Activated T-helper 1 cell treated with anti-CD3 and anti-CD28 coated beads, Interleukin-2, amount 50 U/mL, for 16 hours (primary cell): ENCODE measurements at regions not wholly inside any gene's neighbourhood (a gene's known extent, or its start where the extent isn't known, plus 50 kb on each side); places are given as distances from the start of the nearest gene placed in this dataset.
"Not testable (repeated sequence)": the region's sequence is repeated elsewhere in the genome, so short reads cannot be mapped to it uniquely, and the experiment has no call there.

Experiments
- DNase-seq, 2 donors: peaks; one replicate each; pipeline ENCODE4 v3.0.0-alpha.2; 2020; ENCODE audit warnings: low read depth in 1 of 2, low spot score in 1 of 2

DNA sequence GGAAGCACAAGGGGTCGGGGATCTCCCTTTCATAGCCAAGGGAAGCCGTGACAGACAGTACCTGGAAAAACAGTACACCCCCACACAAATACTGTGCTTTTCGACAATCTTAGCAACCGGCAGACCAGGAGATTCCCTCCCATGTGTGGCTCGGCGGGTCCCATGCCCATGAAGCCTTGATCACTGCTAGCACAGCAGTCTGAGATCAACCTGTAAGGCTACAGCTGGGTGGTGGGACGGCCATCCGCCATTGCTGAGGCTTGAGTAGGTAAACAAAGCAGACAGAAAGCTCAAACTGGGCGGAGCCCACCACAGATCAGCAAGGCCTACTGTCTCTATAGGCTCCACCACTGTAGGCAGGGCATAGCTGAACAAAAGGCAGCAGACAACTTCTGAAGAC lies 180.2 kb upstream of the SOX6 start:
- no peak for DNase-seq

DNA sequence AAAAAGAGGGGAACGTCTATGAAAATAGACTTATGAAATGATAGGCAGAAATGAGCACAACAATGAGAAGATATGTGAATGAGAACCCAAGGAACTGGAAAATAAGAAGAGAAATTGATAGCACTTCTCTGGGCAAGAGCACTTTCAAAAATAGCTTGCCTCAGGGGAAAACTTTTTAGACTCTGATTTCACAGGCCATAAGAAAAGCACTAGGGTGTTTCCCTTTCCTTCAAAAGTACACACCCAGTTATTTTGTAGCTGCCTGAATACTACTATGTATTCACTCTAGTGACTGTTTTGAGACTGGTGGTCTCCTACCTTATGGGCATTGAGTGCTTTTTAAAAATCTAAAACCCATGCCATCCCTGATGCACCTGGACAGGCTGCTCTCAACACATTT lies 172.3 kb upstream of the SOX6 start:
- no peak for DNase-seq

DNA sequence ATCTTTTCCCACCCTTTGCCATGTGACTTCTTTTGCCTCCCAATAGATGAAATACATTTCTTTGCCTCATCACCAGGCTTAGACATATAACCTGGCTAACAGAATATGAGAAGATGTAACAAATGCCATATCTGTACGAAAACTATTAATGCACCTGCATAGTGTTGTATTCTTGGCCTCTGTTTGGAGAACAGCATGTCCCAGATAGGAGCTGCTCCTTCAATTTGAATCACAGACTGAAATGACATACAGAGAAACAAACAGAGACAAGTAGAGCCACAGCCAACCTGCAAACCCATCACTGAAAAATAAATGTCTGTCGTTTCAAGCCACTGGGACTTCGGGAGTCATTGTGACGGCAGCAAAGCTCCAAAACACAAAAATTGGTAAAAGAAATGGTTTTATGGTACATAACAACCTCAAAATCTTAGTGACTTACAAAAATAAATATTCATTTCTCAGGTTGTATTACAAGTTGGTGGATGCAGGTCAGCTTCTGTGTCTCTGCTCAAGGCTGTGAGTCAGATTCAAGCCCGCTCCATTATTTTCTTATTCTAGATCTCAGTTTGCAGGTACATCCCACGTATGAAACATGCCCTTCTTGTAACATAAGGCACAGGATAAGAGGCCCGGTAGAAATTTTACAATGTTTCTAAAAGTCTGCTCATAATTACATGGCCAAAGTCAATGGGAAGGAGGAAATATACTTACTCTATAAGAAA lies 171.3 kb upstream of the SOX6 start:
- DNase-seq, result no peak

DNA sequence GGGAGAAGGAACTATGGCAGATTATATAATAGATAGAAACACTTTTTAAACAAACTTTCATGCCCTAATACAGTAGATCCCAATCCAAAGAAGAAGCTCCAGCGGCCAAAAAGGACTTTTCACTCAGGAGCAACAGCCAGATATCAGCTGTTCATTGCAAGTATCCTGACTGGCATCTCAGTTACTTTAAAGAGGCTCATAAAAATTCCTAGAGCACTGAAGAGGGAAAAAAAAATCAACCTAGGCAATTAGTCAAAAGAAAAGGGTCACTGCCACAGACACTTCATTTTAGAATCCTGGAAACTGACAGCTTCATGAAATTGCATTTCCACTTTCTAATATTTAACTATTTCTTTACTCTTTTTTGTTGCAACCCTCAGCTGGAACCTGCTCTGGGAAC lies 170.6 kb upstream of the SOX6 start:
- DNase-seq, result no peak

DNA sequence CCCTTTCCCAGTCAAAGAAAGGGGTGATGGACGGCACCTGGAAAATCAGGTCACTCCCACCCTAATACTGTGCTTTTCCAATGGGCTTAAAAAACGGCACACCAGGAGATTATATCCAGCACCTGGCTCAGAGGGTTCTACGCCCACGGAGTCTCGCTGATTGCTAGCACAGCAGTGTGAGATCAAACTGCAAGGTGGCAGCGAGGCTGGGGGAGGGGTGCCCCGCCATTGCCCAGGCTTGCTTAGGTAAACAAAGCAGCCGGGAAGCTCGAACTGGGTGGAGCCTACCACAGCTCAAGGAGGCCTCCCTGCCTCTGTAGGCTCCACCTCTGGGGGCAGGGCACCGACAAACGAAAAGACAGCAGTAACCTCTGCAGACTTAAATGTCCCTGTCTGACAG lies 164.4 kb upstream of the SOX6 start:
- DNase-seq, result not testable (repeated sequence)

DNA sequence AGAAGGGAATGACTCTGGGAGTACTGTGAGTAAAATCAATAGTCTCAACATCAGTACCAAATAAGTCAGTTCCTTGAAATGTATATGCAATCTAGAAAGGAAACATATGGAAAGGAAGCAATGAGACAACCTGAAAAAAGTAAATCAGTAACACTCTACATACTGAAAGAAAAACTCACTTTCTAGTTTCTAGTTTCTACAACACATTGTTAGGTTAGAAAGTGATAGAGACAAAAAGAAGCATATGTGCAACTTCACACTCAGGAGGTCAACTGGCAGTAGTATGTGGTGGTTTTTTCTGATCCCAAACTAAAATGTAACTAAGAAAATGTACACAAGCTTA lies 156.5 kb upstream of the SOX6 start:
- no peak for DNase-seq

DNA sequence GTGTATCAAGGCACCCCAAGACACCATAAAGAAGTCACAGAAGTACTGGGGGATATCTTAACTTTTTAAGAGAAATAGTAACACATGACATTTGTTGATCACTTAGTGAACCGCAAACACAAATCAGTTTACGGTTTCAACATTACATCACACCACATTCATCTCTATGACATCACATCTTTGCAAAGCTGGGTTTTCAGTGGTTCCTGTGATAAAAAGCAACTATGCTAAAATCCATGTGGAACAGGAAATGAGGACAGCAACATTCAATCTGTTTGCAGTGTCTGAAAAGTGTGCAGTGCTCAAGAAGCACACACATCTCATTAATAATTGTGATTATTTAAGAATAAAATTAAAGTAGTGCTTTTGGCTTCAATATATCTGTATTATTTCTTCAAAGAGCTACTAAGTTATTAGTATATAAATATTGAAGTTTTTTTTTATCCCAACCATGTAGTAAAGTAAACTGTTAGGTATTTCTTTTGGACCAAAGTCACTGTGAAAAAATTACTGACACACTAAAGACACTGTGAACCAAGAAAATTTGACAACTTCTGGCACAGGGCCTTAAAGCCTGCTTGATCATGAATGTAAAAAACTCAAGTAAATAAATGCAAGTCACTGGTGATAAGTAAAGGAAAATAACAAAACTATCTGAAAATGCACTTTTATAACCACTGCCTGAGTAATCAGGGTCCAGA lies 156.0 kb upstream of the SOX6 start:
- no peak for DNase-seq

DNA sequence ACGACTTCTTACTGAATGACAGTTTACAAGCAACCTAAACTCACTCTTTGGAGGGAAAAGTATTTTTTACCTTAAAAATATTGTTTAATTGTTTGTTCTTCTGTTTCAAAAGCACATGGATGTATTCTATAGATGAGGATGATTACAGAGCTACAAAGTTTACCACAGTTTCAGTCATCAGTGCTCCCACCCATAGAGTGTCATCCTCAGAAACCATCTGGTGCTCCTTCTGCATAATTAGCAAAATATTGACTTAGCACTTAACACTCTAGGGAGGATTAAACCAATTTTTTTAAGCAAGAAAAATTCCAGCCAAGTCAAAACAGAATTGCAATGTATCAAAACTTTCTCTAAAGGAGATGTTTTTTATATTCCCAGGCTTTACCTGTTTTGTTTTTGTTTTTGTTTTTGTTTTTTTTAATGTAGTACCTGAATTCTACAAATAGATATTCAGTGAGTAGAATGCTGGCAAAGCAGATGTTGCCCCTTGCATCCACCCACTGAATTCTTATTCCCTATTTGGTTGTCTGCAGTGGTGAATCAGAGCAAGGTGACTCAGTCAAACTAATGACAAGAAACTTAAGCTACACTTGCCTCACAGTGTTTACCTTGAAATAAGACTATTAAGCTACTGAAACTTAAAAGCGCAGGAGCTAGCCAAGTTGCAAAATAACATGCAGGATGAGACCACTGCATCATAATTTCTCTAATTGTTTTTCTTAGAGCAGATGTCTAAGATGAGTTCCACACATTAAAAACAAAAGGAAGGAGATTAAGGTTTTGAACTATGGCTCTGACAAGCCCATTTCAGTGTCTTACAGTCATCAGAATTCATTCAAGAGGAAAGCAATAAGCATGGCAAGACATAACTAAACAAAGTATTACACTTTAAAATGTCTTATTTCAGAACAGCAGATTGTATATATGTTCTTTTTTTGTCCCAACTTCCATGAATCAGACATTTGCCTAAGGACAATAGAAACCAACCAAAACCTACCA lies 155.1 kb upstream of the SOX6 start:
- DNase-seq, result no peak

DNA sequence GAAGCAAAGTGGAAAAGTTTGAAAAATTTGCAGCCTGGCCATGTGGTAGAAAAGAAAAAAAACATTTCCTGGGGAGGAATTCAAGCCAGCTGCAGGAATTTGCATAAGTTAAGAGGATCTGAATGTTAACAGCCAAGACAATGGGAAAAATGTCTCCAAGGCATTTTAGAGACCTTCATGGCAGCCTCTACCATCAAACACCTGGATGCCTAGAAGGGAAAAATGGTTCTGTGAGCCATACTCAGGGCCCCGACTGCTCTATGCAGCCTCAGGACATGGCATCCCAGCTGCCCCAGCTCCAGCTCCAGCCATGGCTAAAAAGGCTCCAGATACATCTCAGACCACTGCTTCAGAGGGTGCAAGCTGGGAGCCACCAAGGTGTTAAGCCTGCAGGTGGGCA lies 149.1 kb upstream of the SOX6 start:
- no peak for DNase-seq

DNA sequence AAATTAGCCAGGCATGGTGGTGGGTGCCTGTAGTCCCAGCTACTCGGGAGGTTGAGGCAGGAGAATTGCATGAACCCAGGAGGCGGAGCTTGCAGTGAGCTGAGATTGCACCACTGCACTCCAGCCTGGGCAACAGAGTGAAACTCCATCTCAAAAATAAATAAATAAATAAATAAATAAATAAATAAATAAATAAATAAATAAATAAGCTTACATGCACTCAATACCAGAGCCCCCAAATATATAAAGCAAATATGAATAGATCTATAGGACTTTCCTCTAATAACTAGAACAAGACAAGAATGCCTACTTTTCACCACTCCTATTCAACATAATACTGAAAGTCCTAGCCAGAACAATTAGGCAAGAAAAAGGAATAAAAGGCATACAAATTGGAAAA lies 147.5 kb upstream of the SOX6 start:
- DNase-seq, result not testable (repeated sequence)

DNA sequence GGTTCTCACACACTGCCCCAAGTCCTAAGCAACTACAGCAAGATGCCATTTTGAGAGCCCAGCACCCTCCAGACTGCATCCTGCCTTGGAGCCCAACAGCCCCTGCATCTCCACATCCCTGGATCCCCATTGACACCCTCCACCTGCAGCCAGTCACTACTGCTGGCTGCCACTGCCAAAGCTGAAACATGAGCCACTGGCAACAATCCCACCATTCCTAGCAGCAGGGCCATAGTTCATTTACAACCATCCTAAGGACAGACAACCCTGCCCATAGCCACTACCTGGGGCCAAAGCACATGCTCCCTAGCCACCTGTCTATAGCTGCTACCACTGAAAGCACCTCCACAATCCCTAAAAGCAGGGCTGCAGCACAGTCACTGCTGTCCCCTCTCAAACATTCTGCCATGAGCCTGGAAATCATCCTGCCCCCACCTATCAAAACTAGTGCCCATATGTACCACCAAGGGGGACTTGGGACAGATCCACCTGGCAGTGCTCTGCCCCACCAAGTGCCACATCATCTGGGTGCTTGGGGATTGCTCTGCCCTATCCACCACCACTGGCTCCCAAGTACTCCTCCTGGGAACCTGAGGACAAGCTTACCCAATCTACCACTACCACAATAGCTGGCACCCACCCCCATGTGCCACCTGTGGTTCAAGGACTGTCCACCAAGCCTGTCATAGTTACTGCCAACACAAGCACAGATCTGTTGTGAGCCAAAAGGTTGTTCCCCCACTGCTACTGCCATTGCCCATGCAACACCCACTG lies 138.8 kb upstream of the SOX6 start:
- no peak for DNase-seq

DNA sequence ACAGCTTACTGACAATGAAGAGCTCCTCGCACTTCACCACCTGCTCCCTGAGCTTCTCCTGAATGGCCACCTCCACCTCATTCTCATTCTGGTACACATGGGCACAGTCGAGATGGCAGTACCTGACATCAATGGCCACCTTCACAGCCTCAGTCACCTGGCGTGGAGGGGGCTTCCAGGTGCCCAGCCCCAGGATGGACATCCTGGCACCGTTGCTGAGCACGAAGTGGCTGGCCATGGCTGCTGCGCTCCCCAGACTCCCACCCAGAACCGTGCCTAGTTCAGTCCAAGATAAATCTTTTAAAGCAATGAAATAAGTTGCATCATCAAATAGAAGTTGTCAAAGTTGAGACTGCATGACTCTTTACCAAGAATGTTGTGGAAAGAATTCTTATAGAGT lies 128.1 kb upstream of the SOX6 start:
- no peak for DNase-seq

DNA sequence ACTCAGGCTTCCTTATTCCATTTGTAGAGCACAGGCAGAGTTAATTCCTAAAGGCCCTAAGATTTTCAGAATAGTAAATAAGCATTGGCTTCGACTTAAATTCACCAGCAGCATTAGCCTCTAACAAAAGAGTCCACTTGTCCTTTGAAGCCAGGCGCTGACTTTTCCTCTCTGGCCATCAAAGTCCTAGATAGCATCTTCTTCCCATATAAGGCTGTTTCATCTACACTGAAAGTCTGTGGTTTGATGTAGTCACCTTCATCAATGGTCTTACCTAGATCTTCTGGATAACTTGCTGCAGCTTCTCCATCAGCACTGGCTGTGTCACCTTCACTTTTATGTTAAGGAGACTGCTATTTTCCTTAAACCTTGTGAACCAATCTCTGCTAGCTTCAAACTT lies 118.3 kb upstream of the SOX6 start:
- no peak for DNase-seq

DNA sequence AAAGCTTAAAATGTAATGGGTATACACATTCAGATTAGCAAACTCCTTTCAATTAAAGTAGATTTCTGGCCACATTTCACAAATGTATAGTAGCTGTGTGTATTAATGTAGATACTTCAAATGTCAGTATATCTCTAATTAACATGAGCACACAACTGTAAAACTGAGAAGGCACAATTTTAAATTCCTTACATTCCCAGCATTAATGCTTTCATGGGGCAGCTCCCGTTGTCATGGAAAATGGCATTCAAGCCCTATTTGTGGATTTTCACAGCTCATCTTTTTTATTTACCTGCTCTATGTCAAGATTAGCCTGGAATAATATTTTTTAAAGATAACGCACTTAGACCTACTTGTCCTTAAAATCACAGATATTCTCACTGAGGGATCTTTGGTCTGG lies 113.6 kb upstream of the SOX6 start:
- DNase-seq, result no peak

DNA sequence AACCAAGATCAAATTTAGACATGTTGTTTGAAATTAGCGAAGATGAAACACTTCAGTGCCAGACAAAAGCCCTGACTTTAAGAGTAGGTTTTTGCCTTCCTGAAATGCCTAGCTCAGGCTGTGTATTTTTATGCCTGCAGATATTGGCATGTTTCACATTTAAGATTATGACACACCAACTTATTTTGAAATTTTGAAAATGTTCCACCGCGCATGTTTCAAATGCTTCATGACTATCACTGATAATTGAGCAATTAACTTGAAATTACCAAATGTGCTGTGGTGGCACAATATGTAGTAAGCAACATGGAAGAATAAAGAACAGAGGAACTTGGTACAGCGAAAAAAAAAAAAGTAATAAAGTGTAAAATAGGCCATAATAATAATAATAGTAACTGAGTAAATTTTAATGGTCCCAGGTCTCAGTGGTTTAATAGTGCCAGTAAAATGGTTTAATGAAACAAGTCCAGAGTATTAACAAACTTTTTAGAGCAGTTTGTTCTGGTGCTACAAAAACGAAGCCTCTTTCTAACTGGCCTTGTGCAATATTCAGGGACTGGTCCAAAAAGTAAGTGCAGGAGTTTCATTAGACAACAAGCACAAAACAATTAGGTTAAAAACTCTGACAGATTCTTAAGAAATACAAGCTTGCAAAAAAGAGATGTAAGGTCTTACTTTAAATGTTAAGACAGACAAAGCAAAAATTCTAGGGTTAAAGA lies 112.5 kb upstream of the SOX6 start:
- DNase-seq, result no peak

DNA sequence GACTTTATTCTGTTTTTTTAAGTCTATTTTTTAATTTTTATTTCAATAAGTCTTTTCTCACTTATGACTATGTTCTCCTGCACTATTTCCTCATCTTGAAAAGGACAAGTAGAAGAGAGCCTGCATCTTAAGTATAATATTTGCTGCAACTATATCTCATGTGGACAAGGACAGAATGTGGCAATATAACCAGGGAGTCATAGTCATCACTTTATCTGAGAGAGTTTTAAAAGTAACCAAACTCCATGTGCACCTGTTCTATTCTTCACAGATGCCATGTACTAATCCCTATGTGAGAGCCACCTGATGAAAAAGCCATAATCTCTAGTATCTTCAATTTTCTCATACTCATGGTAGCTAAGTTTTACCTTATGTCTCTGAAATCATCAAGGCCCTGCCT lies 104.2 kb upstream of the SOX6 start:
- DNase-seq, result no peak

DNA sequence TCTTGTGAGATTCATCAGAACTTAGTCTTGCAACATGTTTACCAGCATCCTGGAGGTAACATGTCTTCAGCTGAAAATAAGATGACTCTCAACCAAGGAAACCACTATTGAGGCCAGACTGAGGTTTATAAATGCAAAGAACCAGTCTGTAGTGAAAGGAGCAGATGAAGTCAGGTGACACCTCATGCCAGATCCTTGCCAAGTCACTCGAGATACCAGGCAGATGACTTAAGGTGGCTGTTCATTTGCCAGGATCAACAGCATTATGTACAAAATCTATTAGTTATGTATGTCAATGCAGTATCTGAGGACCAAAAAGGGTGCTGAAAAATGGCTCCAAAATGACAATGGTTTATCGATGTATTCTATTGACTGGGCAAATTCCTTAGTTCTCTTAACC lies 100.0 kb upstream of the SOX6 start:
- DNase-seq, result no peak

DNA sequence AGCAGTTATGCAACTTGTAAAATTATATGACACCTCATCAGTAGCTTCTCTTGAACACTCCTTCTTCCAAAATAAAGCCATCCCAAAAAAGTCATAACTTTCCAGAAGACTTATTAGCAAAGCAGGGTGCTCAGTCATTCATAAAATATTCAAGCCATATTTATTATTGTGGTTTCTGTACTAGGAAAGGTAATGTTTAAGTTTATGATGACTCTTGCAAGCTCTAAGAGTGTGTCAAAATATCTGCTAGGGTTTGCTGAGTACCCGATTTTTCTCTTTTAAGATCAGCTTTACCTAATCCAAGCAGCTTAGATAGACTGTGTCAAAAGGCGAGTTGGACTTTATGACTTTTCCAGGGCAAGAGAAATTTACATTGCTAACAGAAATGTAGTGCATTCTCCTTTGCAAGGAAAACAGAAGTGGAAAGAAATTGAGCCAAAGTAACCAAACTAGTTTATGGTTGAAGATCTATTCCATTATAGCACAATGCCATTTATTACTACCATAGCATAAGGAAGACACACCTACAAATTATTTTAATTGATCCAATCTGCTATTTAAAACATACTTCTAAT lies 98.0 kb upstream of the SOX6 start:
- no peak for DNase-seq

DNA sequence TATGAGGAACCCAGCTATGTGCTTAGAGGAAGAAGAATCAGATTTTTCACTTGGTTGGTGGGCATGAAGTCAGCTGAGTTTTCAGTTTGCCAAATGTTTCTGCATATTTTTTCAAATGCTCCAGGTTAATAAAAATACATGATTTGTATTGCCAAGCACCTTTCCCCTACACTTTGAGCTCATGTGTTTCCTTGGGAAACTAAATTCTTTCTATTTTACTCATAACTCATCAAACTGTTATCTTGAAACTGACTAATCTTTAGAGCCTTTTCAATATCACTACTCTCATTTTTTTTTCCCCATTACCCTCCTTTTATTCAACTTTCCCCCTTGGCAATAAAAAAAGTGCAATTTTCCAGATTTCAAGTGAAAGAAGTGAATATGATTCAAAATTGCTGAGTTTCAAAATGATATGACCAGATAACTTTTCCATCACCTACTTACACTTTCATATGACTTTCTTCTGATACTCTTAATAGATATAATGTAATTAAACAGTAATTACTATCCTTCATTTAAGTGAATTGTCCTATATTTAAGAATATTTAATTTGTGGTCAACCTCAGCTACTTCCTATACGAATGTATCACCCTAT lies 91.9 kb upstream of the SOX6 start:
- DNase-seq, result no peak

DNA sequence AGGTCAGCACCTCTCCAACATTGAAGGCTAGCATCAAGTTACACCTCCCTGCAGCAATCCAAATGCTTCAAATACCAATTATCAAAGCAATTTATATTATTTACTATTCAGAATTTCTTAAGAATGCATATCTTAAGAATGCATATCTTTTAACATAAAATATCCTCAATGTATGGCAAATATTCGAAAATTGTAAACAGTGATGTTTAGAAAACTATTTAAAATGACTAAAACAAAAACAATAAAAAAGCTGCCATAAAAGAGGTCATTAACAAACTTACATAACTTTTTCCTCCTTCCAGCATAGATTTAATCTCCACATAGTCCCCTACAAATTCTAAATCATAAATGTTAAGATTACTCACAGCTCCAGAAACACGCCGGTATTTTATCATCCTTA lies 85.1 kb upstream of the SOX6 start:
- DNase-seq, result no peak
